Type B pancreatic cell (in vitro differentiated cells): ENCODE measurements at regions not wholly inside any gene's neighbourhood (a gene's known extent, or its start where the extent isn't known, plus 50 kb on each side); places are given as distances from the start of the nearest gene placed in this dataset.

Experiments used
- DNase-seq: peaks from one replicate; pipeline ENCODE4 v3.0.0; 2021; ENCODE audit warnings: mixed read lengths; ENCODE audit not compliant: unreplicated experiment; ENCODE audit errors: extremely low spot score
- H3K27ac Mint-ChIP-seq: 2 replicates; pipeline ENCODE4 v1.8.0; 2021; ENCODE audit warnings: mild to moderate bottlenecking, mixed read lengths
- H3K27me3 Mint-ChIP-seq: 2 replicates; pipeline ENCODE4 v1.8.0; 2021; ENCODE audit warnings: mixed read lengths
- H3K36me3 Mint-ChIP-seq: 2 replicates; pipeline ENCODE4 v1.8.0; 2021; ENCODE audit warnings: mixed read lengths
- H3K4me1 Mint-ChIP-seq: one replicate; pipeline ENCODE4 v1.8.0; 2021; ENCODE audit warnings: mixed read lengths; ENCODE audit not compliant: unreplicated experiment
- H3K4me3 Mint-ChIP-seq: 2 replicates; pipeline ENCODE4 v1.8.0; 2021; ENCODE audit warnings: mild to moderate bottlenecking, mixed read lengths
- H3K9me3 Mint-ChIP-seq: 2 replicates; pipeline ENCODE4 v1.8.0; 2021; ENCODE audit warnings: mixed read lengths
- CTCF ChIP-seq: fragments of 200-600 bp; sonication (generic); conservative IDR thresholded peaks from 2 replicates; pipeline ENCODE4 v1.5.0; 2021; ENCODE audit warnings: antibody characterized with exemption, mild to moderate bottlenecking

DNA sequence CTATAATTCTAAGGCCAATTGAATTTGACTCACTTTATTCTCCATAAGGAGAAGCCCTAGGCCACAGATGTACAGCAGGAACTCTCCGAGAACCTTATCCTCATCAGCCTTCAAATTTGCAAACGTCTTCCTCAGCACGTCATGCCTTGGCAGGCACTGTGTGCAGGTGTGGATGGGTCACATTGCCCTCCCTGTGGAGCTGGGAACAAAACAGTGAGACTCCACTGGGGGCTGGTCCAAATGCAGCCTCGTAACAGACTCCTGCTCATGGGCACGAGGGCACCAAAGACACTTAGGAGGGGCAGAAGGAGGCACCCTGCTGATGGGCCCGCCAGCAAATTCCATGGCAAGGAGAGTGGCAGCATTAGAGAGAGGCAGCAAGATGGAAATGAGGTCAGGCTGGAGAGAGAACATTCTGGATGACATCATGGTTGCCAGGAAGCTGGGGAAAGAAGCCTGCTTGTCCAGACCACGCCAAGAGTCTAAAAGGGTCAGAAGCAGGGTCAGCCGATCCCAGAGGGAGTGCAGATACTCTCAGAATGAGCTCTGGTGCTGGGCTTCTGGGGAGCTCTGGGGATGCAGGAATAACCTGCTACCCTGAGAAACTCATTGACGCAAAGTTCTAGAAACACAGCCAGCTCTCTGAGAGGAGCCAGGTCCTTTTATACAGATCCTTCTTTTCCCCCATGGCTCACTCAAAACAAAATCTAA is 242.2 kb downstream of the B3GLCT start:
- Mint-ChIP-seq H3K4me1 (peaks cover 24% of the 10 kb centered on the region), H3K9me3 (no peaks in the 10 kb centered on the region), H3K36me3 (no peaks in the 10 kb centered on the region), H3K27me3 (peaks cover 20% of the 10 kb centered on the region), H3K27ac (no peak overlapping the region), H3K4me3 (no peak overlapping the region)
- TF ChIP-seq CTCF: no peak
- DNase-seq: no peak

DNA sequence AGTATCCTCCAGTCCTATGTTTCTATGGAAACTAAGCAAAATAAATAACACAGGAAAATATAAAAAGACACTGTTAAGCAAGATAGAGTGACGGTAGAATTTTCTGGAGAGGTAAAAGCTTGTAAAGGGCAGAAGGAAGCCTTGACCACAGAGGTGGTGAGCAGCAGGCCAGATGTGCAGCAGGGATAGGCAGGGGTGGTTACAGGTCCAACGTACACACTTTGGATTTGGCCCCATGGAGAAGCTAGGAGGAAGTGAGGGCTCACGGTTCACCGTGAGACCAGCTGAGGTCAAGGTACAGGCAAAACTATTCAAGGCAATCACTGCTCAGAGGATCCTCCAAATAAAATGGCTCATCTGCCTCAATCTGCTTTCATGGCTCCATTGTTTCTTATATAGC is 242.8 kb downstream of the B3GLCT start:
- H3K4me3 Mint-ChIP-seq: no peak overlapping the region
- no peak for DNase-seq
- H3K27me3 Mint-ChIP-seq: peaks cover 16% of the 10 kb centered on the region
- H3K4me1 Mint-ChIP-seq: peaks cover 21% of the 10 kb centered on the region
- no peaks in the 10 kb centered on the region for H3K36me3 Mint-ChIP-seq
- H3K9me3 Mint-ChIP-seq: no peaks in the 10 kb centered on the region
- TF ChIP-seq CTCF: no peak
- H3K27ac Mint-ChIP-seq: no peak overlapping the region

- Mint-ChIP-seq H3K4me1 (peaks cover 15% of the 10 kb centered on the region), H3K9me3 (no peaks in the 10 kb centered on the region), H3K36me3 (no peaks in the 10 kb centered on the region), H3K27me3 (peaks cover 10% of the 10 kb centered on the region), H3K27ac (no peak overlapping the region), H3K4me3 (no peak overlapping the region)
- no peak for DNase-seq
- no peak for TF ChIP-seq CTCF
These were observed 244.6 kb downstream of the B3GLCT start for GRCh38 chr13:31444266-31444856.

GRCh38 chr13:31452525-31452924 is 252.8 kb downstream of the B3GLCT start:
- Mint-ChIP-seq H3K4me3 (no peak overlapping the region), H3K36me3 (no peaks in the 10 kb centered on the region), H3K9me3 (no peaks in the 10 kb centered on the region), H3K27ac (no peak overlapping the region), H3K27me3 (peaks cover 3% of the 10 kb centered on the region), H3K4me1 (peaks cover 5% of the 10 kb centered on the region)
- DNase-seq: no peak
- TF ChIP-seq CTCF: no peak

- Mint-ChIP-seq H3K36me3 (no peaks in the 10 kb centered on the region), H3K9me3 (no peaks in the 10 kb centered on the region), H3K4me3 (no peak overlapping the region), H3K27me3 (peaks cover 3% of the 10 kb centered on the region), H3K4me1 (peaks cover 5% of the 10 kb centered on the region), H3K27ac (no peak overlapping the region)
- TF ChIP-seq CTCF: no peak
- DNase-seq: no peak
These were observed 255.8 kb downstream of the B3GLCT start for GRCh38 chr13:31455581-31455980.
